GM12878 (cell line): ENCODE measurements at regions not wholly inside any gene's neighbourhood (a gene's known extent, or its start where the extent isn't known, plus 50 kb on each side); places are given as distances from the start of the nearest gene placed in this dataset.

ENCODE experiments used
- ATAC-seq: fragments of 200-7000 bp; cut with Tn5 transposase; 3 replicates; pipeline ENCODE4 v1.9.1; 2020; ENCODE audit warnings: mild to moderate bottlenecking, moderate library complexity
- BruUV-seq: library from RNA; stranded (reverse); fragments of 400-500 nt; replicated peaks from 2 replicates; lab custom pipeline; 2021; lab: Mats Ljungman, UMichigan
- CTCF ChIA-PET: fragments of 300-600 bp; sonication (Branson Sonifier 250); formaldehyde crosslinking; extraction: SDS; loops from one replicate; lab custom pipeline; 2021; ENCODE audit warnings: inconsistent platforms; lab: Yijun Ruan, JAX
- POLR2A ChIA-PET: fragments of 350-600 bp; formaldehyde crosslinking; extraction: SDS; loops from one replicate; lab custom pipeline; 2021; ENCODE audit warnings: inconsistent platforms; lab: Charles Lee
- RAD21 ChIA-PET: fragments of 300-600 bp; sonication (Branson Sonifier 250); formaldehyde crosslinking; loops from one replicate; lab custom pipeline; 2023; ENCODE audit warnings: antibody characterized with exemption; ENCODE audit not compliant: unreplicated experiment; lab: Charles Lee
- SMC1A ChIA-PET: fragments of 300-600 bp; sonication (Branson Sonifier 250); formaldehyde crosslinking; loops from one replicate; lab custom pipeline; 2023; ENCODE audit not compliant: unreplicated experiment, uncharacterized antibody; lab: Charles Lee
- DNase-seq: peaks from one replicate; pipeline ENCODE4 v3.0.0-alpha.2; 2011; ENCODE audit warnings: low read depth, low spot score
- FAIRE-seq: peaks from 3 replicates; lab custom pipeline; 2011; peaks lifted over from hg19 to GRCh38; lab: Jason Lieb, UNC
- H2AFZ ChIP-seq: 2 replicates; pipeline ENCODE4 v1.6.0; 2011; ENCODE audit warnings: low read depth, low read length, control low read depth; ENCODE audit not compliant: control insufficient read depth
- H3K27ac ChIP-seq: 2 replicates; pipeline ENCODE4 v1.5.1; 2011; ENCODE audit warnings: control low read depth; ENCODE audit not compliant: control insufficient read depth, insufficient read depth
- H3K27me3 ChIP-seq, 2 experiments: replicated peaks in 1 of 2; 2 replicates each; pipeline versions ENCODE4 v1.6.0 to v1.6.1; 2011; ENCODE audit warnings: low read length in 1 of 2; ENCODE audit not compliant: control insufficient read depth in 2 of 2, insufficient read depth in 2 of 2
- H3K36me3 ChIP-seq, 2 experiments: 2 replicates each; pipeline ENCODE4 v1.5.1; 2011; ENCODE audit warnings: low read length in 1 of 2; ENCODE audit not compliant: control insufficient read depth in 2 of 2, insufficient read depth in 2 of 2
- H3K4me1 ChIP-seq: 2 replicates; pipeline ENCODE4 v1.6.1; 2011; ENCODE audit warnings: mild to moderate bottlenecking, low read length, moderate library complexity, mixed read lengths; ENCODE audit not compliant: control insufficient read depth, insufficient read depth
- H3K4me2 ChIP-seq: 2 replicates; pipeline ENCODE4 v1.6.0; 2011; ENCODE audit warnings: control low read depth; ENCODE audit not compliant: control insufficient read depth, insufficient read depth
- H3K4me3 ChIP-seq: fragments of 200-600 bp; sonication (generic); 2 replicates; pipeline ENCODE4 v1.5.1; 2016
- H3K79me2 ChIP-seq: 2 replicates; pipeline ENCODE4 v1.6.0; 2011; ENCODE audit warnings: low read length; ENCODE audit not compliant: control insufficient read depth, insufficient read depth
- H3K9ac ChIP-seq: 2 replicates; pipeline ENCODE4 v1.8.0; 2011; ENCODE audit warnings: low read length, control low read depth, mixed read lengths; ENCODE audit not compliant: control insufficient read depth, insufficient read depth
- H3K9me3 ChIP-seq: replicated peaks from 3 replicates; pipeline ENCODE4 v1.5.1; 2011; ENCODE audit warnings: mild to moderate bottlenecking, low read length; ENCODE audit not compliant: control insufficient read depth, insufficient read depth
- H4K20me1 ChIP-seq: 2 replicates; pipeline ENCODE4 v1.6.0; 2011; ENCODE audit not compliant: control insufficient read depth, insufficient read depth
- BHLHE40 ChIP-seq, 2 experiments: fragments of 450-650 bp in 1 of 2; IDR thresholded peaks; 2 replicates each; pipeline ENCODE4 v1.6.1; 2011 to 2017; ENCODE audit warnings: low read depth in 2 of 2, borderline replicate concordance in 1 of 2, improper control_type of control experiment in 1 of 2, low read length in 1 of 2, mild to moderate bottlenecking in 1 of 2
- CEBPB ChIP-seq, 2 experiments: fragments of 150-350 bp in 1 of 2; IDR thresholded peaks; 2 replicates each; pipeline ENCODE4 v1.6.1; 2012 to 2014; ENCODE audit warnings: low read depth in 2 of 2, low read length in 2 of 2, borderline replicate concordance in 1 of 2, inconsistent platforms in 1 of 2
- FOXK2 ChIP-seq: fragments of 450-650 bp; IDR thresholded peaks from 2 replicates; pipeline ENCODE4 v1.6.1; 2017; ENCODE audit warnings: mild to moderate bottlenecking, moderate library complexity
- GABPA ChIP-seq: IDR thresholded peaks from 2 replicates; pipeline ENCODE4 v1.6.1; 2014; ENCODE audit warnings: antibody characterized with exemption, low read depth, mild to moderate bottlenecking, inconsistent platforms
- HCFC1 ChIP-seq: fragments of 150-350 bp; IDR thresholded peaks from 2 replicates; pipeline ENCODE4 v1.6.1; 2014; ENCODE audit warnings: low read length
- HDGF ChIP-seq: fragments of 450-650 bp; IDR thresholded peaks from 2 replicates; pipeline ENCODE4 v1.6.1; 2016; ENCODE audit warnings: antibody characterized with exemption
- KDM1A ChIP-seq: fragments of 200-600 bp; sonication (generic); IDR thresholded peaks from 2 replicates; pipeline ENCODE4 v1.6.1; 2016; ENCODE audit warnings: borderline replicate concordance
- LARP7 ChIP-seq: fragments of 450-650 bp; IDR thresholded peaks from 2 replicates; pipeline ENCODE4 v1.6.1; 2017; ENCODE audit warnings: mild to moderate bottlenecking
- MXI1 ChIP-seq: fragments of 150-350 bp; IDR thresholded peaks from 2 replicates; pipeline ENCODE4 v1.6.1; 2011; ENCODE audit warnings: low read depth, mild to moderate bottlenecking, inconsistent platforms, low read length, improper control_type of control experiment
- MYB ChIP-seq: fragments of 150-350 bp; IDR thresholded peaks from 2 replicates; pipeline ENCODE4 v1.6.1; 2014; ENCODE audit warnings: mild to moderate bottlenecking, low read depth, low read length, borderline replicate concordance
- NKRF ChIP-seq: fragments of 450-650 bp; conservative IDR thresholded peaks from 2 replicates; pipeline ENCODE4 v1.6.1; 2017; ENCODE audit warnings: mild to moderate bottlenecking, moderate library complexity
- PML ChIP-seq: IDR thresholded peaks from 2 replicates; pipeline ENCODE4 v1.6.1; 2012; ENCODE audit warnings: low read length, inconsistent platforms
- RCOR1 ChIP-seq: conservative IDR thresholded peaks from 2 replicates; pipeline ENCODE4 v1.6.1; 2012; ENCODE audit warnings: low read depth, low read length, improper control_type of control experiment
- RFX5 ChIP-seq: IDR thresholded peaks from 2 replicates; pipeline ENCODE4 v1.6.1; 2011; ENCODE audit warnings: low read depth, low read length, improper control_type of control experiment
- SRF ChIP-seq, 2 experiments: IDR thresholded peaks; 2 replicates each; pipeline ENCODE4 v1.6.1; 2011; ENCODE audit warnings: low read depth in 2 of 2, low read length in 2 of 2, mild to moderate bottlenecking in 1 of 2, moderate library complexity in 1 of 2
- ZNF622 ChIP-seq: fragments of 450-650 bp; IDR thresholded peaks from 2 replicates; pipeline ENCODE4 v1.6.1; 2017; ENCODE audit warnings: mild to moderate bottlenecking, inconsistent platforms
- WGBS: methylation state at CpG from one replicate; pipeline ENCODE4 v1.1.6; 2016; ENCODE audit warnings: low lambda C conversion rate; ENCODE audit not compliant: insufficient replicate concordance, insufficient coverage; ENCODE audit errors: missing lambda C conversion rate; 5-methylcytosine and 5-hydroxymethylcytosine counted together
- in situ Hi-C: fragments of 300-500 bp; cut with MboI; formaldehyde crosslinking; loops from 9 replicates; pipeline ENCODE4 v1.14.3; 2018; ENCODE audit warnings: mixed read lengths
- intact Hi-C: fragments of 100-400 bp; cut with micrococcal nuclease; formaldehyde crosslinking; loops from one replicate; pipeline ENCODE4 v1.14.2; 2022; ENCODE audit not compliant: unreplicated experiment
- TF ChIP-seq, protein P1 (sequence below): IDR thresholded peaks from 2 replicates; pipeline ENCODE4 v1.6.1; 2012; ENCODE audit warnings: low read depth, low read length, improper control_type of control experiment
- TF ChIP-seq, protein P2 (sequence below): fragments of 450-650 bp; formaldehyde crosslinking; IDR thresholded peaks from 2 replicates; pipeline ENCODE4 v1.4.0; 2022; ENCODE audit warnings: mild to moderate bottlenecking, moderate library complexity

- no peaks in the 10 kb centered on the region for H3K9me3 ChIP-seq
- DNase-seq (no peak), ATAC-seq (no peak), FAIRE-seq (no peak)
- H3K79me2 ChIP-seq: no peaks in the 10 kb centered on the region
- no peaks in the 10 kb centered on the region for H4K20me1 ChIP-seq
- intact Hi-C loops: no loop called here
- TF ChIP-seq HDGF: no peak
- no peak for TF ChIP-seq NKRF
- no peak for TF ChIP-seq MYB
- no peak for TF ChIP-seq MXI1
- no peak for TF ChIP-seq BHLHE40 (IDR thresholded peaks at IDR 0.05; ENCODE audit: borderline replicate concordance in 1 of 2, low read depth in 2 of 2, low read length in 1 of 2)
- TF ChIP-seq LARP7: no peak
- no peak for TF ChIP-seq KDM1A
- TF ChIP-seq, protein P1, sequence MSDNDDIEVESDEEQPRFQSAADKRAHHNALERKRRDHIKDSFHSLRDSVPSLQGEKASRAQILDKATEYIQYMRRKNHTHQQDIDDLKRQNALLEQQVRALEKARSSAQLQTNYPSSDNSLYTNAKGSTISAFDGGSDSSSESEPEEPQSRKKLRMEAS: no peak
- TF ChIP-seq GABPA: no peak
- TF ChIP-seq RFX5: no peak
- TF ChIP-seq RCOR1: no peak
- TF ChIP-seq CEBPB (IDR thresholded peaks at IDR 0.05; ENCODE audit: borderline replicate concordance in 1 of 2, low read depth in 2 of 2, low read length in 2 of 2): no peak
- TF ChIP-seq PML: no peak
- TF ChIP-seq HCFC1: no peak
- TF ChIP-seq, protein P2, sequence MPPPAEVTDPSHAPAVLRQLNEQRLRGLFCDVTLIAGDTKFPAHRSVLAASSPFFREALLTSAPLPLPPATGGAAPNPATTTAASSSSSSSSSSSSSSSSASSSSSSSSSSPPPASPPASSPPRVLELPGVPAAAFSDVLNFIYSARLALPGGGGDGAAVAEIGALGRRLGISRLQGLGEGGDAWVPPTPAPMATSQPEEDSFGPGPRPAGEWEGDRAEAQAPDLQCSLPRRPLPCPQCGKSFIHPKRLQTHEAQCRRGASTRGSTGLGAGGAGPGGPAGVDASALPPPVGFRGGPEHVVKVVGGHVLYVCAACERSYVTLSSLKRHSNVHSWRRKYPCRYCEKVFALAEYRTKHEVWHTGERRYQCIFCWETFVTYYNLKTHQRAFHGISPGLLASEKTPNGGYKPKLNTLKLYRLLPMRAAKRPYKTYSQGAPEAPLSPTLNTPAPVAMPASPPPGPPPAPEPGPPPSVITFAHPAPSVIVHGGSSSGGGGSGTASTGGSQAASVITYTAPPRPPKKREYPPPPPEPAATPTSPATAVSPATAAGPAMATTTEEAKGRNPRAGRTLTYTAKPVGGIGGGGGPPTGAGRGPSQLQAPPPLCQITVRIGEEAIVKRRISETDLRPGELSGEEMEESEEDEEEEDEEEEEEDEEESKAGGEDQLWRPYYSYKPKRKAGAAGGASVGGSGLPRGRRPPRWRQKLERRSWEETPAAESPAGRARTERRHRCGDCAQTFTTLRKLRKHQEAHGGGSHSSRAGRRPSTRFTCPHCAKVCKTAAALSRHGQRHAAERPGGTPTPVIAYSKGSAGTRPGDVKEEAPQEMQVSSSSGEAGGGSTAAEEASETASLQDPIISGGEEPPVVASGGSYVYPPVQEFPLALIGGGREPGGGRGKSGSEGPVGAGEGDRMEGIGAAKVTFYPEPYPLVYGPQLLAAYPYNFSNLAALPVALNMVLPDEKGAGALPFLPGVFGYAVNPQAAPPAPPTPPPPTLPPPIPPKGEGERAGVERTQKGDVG (CRISPR knock-in tag): no peak
- TF ChIP-seq ZNF622: no peak
- TF ChIP-seq FOXK2: no peak
- TF ChIP-seq SRF (IDR thresholded peaks at IDR 0.05; ENCODE audit: low read depth in 2 of 2, low read length in 2 of 2): no peak
- ChIA-PET POLR2A (no interaction called here), SMC1A (no interaction called here), CTCF (no interaction called here), RAD21 (no interaction called here)
- no peak overlapping the region for H3K4me3 ChIP-seq
- H3K36me3 ChIP-seq: no peaks in the 10 kb centered on the region
- BruUV-seq: no TSS peak
- no peaks in the 10 kb centered on the region for H3K4me1 ChIP-seq
- no peak overlapping the region for H3K9ac ChIP-seq
- WGBS: 100% methylated on average over 1 of the region's 1 CpG
- no peak overlapping the region for H3K27ac ChIP-seq
- no peaks in the 10 kb centered on the region for H3K27me3 ChIP-seq
- no peak overlapping the region for H2AFZ ChIP-seq
- in situ Hi-C loops: no loop called here
- H3K4me2 ChIP-seq: no peak overlapping the region
These were observed 308.5 kb upstream of the MEOX2 start for GRCh38 chr7:15995027-15995426.
